DND-41 (cell line): ENCODE measurements at regions not wholly inside any gene's neighbourhood (a gene's known extent, or its start where the extent isn't known, plus 50 kb on each side); places are given as distances from the start of the nearest gene placed in this dataset.

Source experiments
- ATAC-seq: fragments of 200-7000 bp; cut with Tn5 transposase; 3 replicates; pipeline ENCODE4 v1.9.1; 2021; ENCODE audit warnings: low read depth; ENCODE audit not compliant: insufficient read depth
- DNase-seq: peaks from one replicate; pipeline ENCODE4 v3.0.0-alpha.2; 2020
- H2AFZ ChIP-seq: 2 replicates; pipeline ENCODE4 v1.6.0; 2012; ENCODE audit warnings: low read depth, low read length
- H3K27ac ChIP-seq: 2 replicates; pipeline ENCODE4 v1.5.1; 2012; ENCODE audit warnings: low read length, inconsistent platforms
- H3K27me3 ChIP-seq: fragments of 200-600 bp; sonication (generic); 2 replicates; pipeline ENCODE4 v1.6.0; 2012; ENCODE audit warnings: low read length, mild to moderate bottlenecking, inconsistent platforms; ENCODE audit not compliant: insufficient read depth, poor library complexity
- H3K36me3 ChIP-seq: 2 replicates; pipeline ENCODE4 v1.5.1; 2012; ENCODE audit warnings: low read length, inconsistent platforms; ENCODE audit not compliant: insufficient read depth
- H3K4me1 ChIP-seq: 2 replicates; pipeline ENCODE4 v1.5.1; 2012; ENCODE audit warnings: mild to moderate bottlenecking, low read length; ENCODE audit not compliant: insufficient read depth
- H3K4me2 ChIP-seq: 2 replicates; pipeline ENCODE4 v1.6.0; 2012; ENCODE audit warnings: mild to moderate bottlenecking, moderate library complexity, low read length, inconsistent platforms; ENCODE audit not compliant: insufficient read depth
- H3K4me3 ChIP-seq, 2 experiments: fragments of 200-600 bp in 1 of 2; shearing (Covaris generic) in 1 of 2; 2 replicates each; pipeline ENCODE4 v1.5.1; 2012 to 2016; ENCODE audit warnings: inconsistent platforms in 2 of 2, low read length in 2 of 2, mild to moderate bottlenecking in 2 of 2, low read depth in 1 of 2, moderate library complexity in 1 of 2
- H3K79me2 ChIP-seq: 2 replicates; pipeline ENCODE4 v1.6.0; 2012; ENCODE audit warnings: low read length, inconsistent platforms; ENCODE audit not compliant: insufficient read depth
- H3K9ac ChIP-seq: 2 replicates; pipeline ENCODE4 v1.6.0; 2012; ENCODE audit warnings: low read depth, mild to moderate bottlenecking, inconsistent platforms, low read length, moderate library complexity
- H3K9me3 ChIP-seq: 2 replicates; pipeline ENCODE4 v1.5.1; 2012; ENCODE audit warnings: low read length, moderate library complexity, mild to moderate bottlenecking, inconsistent platforms; ENCODE audit not compliant: insufficient read depth, severe bottlenecking
- H4K20me1 ChIP-seq: 2 replicates; pipeline ENCODE4 v1.6.0; 2012; ENCODE audit warnings: low read length; ENCODE audit not compliant: insufficient read depth
- EZH2 ChIP-seq: IDR thresholded peaks from 3 replicates; pipeline ENCODE4 v1.6.1; 2012; ENCODE audit warnings: borderline replicate concordance, low read depth, mild to moderate bottlenecking, moderate library complexity, low read length, inconsistent platforms; ENCODE audit not compliant: severe bottlenecking
- TF ChIP-seq, protein P1 (sequence below): IDR thresholded peaks from 2 replicates; pipeline ENCODE4 v1.5.1; 2012; ENCODE audit warnings: borderline replicate concordance, low read length, moderate library complexity, mild to moderate bottlenecking; ENCODE audit not compliant: poor library complexity, severe bottlenecking; ENCODE audit errors: extremely low read depth

DNA sequence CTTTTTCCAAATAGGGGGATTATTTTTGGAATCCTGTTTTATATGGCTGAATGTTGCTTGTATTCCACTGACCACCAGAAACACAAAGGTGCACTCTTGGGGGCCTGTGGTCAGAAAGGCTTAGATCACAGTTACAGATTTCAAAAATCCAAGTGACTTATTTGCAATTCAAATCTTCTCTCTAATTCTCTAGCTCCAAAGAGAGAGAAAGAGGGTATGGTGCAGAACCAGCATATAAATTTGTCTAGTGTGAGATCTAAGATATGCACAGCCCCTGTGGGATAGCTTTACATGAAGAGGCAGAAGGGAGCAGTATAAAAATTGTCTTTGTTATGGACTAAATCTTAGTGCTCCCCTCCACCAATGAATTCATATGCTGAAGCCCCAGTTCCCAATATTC lies 1121.7 kb upstream of the CELF2 start:
- H3K27ac ChIP-seq, result no peak overlapping the region
- no peak overlapping the region for H3K9ac ChIP-seq
- peaks cover 1% of the 10 kb centered on the region for H3K27me3 ChIP-seq
- no peaks in the 10 kb centered on the region for H4K20me1 ChIP-seq
- H3K36me3 ChIP-seq, result no peaks in the 10 kb centered on the region
- DNase-seq (no peak), ATAC-seq (no peak)
- no peaks in the 10 kb centered on the region for H3K4me1 ChIP-seq
- no peak overlapping the region for H3K4me3 ChIP-seq
- no peak for TF ChIP-seq EZH2
- TF ChIP-seq, protein P1, sequence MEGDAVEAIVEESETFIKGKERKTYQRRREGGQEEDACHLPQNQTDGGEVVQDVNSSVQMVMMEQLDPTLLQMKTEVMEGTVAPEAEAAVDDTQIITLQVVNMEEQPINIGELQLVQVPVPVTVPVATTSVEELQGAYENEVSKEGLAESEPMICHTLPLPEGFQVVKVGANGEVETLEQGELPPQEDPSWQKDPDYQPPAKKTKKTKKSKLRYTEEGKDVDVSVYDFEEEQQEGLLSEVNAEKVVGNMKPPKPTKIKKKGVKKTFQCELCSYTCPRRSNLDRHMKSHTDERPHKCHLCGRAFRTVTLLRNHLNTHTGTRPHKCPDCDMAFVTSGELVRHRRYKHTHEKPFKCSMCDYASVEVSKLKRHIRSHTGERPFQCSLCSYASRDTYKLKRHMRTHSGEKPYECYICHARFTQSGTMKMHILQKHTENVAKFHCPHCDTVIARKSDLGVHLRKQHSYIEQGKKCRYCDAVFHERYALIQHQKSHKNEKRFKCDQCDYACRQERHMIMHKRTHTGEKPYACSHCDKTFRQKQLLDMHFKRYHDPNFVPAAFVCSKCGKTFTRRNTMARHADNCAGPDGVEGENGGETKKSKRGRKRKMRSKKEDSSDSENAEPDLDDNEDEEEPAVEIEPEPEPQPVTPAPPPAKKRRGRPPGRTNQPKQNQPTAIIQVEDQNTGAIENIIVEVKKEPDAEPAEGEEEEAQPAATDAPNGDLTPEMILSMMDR, result no peak
- H2AFZ ChIP-seq, result no peak overlapping the region
- H3K9me3 ChIP-seq, result no peaks in the 10 kb centered on the region
- no peaks in the 10 kb centered on the region for H3K79me2 ChIP-seq
- no peak overlapping the region for H3K4me2 ChIP-seq

DNA sequence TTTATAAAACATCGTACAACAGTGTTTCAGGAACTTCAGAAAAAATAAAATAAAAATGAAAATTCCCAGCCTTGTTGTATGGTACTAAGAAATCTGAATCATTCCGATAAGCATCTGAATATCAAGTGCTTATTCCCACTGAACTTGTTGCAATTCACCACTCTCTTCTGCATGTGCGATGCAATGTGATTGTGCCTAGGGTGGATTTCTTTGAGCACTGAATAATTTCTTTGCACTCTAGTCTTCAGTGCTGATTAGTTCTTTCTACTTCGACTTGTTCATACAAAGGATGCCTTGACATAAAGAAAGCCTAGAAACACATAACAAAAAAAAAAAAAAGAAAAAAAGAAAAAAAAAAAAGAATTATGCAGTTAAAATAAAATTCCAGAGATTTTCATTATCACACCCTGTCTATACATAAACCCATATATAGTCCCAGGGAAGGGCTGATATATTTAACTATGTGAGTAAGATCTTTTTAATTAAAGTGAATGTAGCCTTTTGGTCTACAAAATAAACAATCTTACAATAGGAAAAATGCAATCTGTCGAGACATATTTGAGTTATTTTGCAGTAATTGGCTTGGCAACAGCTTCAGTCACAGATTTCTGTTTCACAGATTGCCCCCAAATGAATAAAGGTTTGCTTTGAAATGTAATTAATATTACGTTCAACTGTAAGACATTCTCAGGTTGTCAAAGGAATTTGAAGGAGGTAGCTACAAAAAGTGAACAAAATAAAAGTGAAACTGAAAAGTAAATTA lies 1118.9 kb upstream of the CELF2 start:
- Histone ChIP-seq H2AFZ (no peak overlapping the region), H3K36me3 (no peaks in the 10 kb centered on the region), H3K27me3 (no peaks in the 10 kb centered on the region), H3K27ac (no peak overlapping the region), H4K20me1 (no peaks in the 10 kb centered on the region), H3K4me2 (no peak overlapping the region), H3K9me3 (no peaks in the 10 kb centered on the region), H3K9ac (no peak overlapping the region), H3K79me2 (no peaks in the 10 kb centered on the region), H3K4me1 (no peaks in the 10 kb centered on the region), H3K4me3 (no peak overlapping the region)
- no peak for DNase-seq
- TF ChIP-seq, protein P1, result no peak
- TF ChIP-seq EZH2, result no peak
- no peak for ATAC-seq

DNA sequence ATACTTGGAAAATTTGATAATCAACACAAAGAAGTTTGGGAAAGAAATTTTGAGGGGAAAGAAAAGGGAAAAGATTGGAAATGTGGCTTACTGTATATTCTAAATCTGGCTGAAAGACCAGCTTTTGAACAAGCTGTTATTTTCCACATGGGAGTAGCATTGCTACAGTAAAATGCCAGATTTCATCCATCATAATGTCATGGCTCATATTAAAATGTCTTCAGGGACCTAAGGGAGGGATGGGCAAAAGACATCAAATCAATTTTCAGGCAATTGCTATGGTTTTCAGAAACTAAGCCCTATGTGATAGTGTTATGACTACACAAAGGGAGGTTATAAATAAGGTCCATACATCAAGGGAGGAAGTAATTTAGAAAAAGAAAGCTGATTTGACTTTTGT lies 1116.9 kb upstream of the CELF2 start:
- no peaks in the 10 kb centered on the region for H3K9me3 ChIP-seq
- H3K36me3 ChIP-seq, result no peaks in the 10 kb centered on the region
- H3K27ac ChIP-seq, result no peak overlapping the region
- H2AFZ ChIP-seq, result no peak overlapping the region
- H3K4me1 ChIP-seq, result no peaks in the 10 kb centered on the region
- no peaks in the 10 kb centered on the region for H4K20me1 ChIP-seq
- H3K4me3 ChIP-seq, result no peak overlapping the region
- H3K4me2 ChIP-seq, result no peak overlapping the region
- DNase-seq (no peak), ATAC-seq (no peak)
- TF ChIP-seq, protein P1, result no peak
- no peak for TF ChIP-seq EZH2
- no peaks in the 10 kb centered on the region for H3K27me3 ChIP-seq
- H3K9ac ChIP-seq, result no peak overlapping the region
- no peaks in the 10 kb centered on the region for H3K79me2 ChIP-seq
